Vagina (tissue), 2 donors: ENCODE measurements at regions not wholly inside any gene's neighbourhood (a gene's known extent, or its start where the extent isn't known, plus 50 kb on each side); places are given as distances from the start of the nearest gene placed in this dataset.

Experiments
- POLR2A ChIP-seq, 2 donors: fragments of 450-650 bp; IDR thresholded peaks; one replicate each; pipeline ENCODE4 v1.6.1; 2017; ENCODE audit warnings: antibody characterized with exemption in 2 of 2, mild to moderate bottlenecking in 2 of 2, moderate library complexity in 2 of 2
- POLR2AphosphoS5 ChIP-seq, 2 donors: sonication (generic); formaldehyde crosslinking; IDR thresholded peaks; one replicate each; pipeline ENCODE4 v1.9.0; 2017; ENCODE audit warnings: antibody characterized with exemption in 2 of 2, mild to moderate bottlenecking in 2 of 2, low read depth in 1 of 2; ENCODE audit not compliant: insufficient read depth in 1 of 2
- TF ChIP-seq, protein P1 (sequence below), 3 experiments: fragments of 450-650 bp in 2 of 3; fragments of 200-600 bp in 1 of 3; sonication (generic) in 1 of 3; IDR thresholded peaks; one replicate each; pipeline ENCODE4 v1.5.1; 2017 to 2019; ENCODE audit warnings: antibody characterized with exemption in 3 of 3, mild to moderate bottlenecking in 2 of 3, moderate library complexity in 2 of 3

DNA sequence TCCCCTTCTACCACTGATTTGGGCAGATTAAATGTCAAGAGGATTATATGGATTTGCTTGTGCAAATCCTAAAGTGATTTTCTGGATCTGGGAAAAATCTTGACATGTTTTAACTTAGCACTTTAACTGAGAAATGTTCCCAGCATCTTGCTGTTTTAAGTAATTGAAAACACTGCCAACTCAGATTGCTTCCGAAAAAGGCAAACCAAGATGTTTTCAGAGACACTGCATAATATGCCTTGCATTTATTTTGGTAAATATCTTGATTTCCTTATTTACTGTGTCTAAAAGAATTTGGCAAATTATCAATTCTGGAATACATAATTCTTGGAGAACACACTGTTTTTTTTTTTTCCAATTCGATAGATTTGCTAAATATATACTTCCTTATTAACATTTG is 385.0 kb upstream of the FAM98A start:
- no peak for TF ChIP-seq POLR2A (IDR thresholded peaks at IDR 0.05)
- TF ChIP-seq, protein P1, sequence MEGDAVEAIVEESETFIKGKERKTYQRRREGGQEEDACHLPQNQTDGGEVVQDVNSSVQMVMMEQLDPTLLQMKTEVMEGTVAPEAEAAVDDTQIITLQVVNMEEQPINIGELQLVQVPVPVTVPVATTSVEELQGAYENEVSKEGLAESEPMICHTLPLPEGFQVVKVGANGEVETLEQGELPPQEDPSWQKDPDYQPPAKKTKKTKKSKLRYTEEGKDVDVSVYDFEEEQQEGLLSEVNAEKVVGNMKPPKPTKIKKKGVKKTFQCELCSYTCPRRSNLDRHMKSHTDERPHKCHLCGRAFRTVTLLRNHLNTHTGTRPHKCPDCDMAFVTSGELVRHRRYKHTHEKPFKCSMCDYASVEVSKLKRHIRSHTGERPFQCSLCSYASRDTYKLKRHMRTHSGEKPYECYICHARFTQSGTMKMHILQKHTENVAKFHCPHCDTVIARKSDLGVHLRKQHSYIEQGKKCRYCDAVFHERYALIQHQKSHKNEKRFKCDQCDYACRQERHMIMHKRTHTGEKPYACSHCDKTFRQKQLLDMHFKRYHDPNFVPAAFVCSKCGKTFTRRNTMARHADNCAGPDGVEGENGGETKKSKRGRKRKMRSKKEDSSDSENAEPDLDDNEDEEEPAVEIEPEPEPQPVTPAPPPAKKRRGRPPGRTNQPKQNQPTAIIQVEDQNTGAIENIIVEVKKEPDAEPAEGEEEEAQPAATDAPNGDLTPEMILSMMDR (IDR thresholded peaks at IDR 0.05) = no peak
- TF ChIP-seq POLR2AphosphoS5 (IDR thresholded peaks at IDR 0.05; ENCODE audit: insufficient read depth in 1 of 2, low read depth in 1 of 2) = no peak
